ENCODE measurements at regions not wholly inside any gene's neighbourhood (a gene's known extent, or its start where the extent isn't known, plus 50 kb on each side); places are given as distances from the start of the nearest gene placed in this dataset.

- H3K9me1 ChIP-seq (ENCODE audit: control insufficient read depth, extremely low read depth, insufficient read depth, low read length), result no peaks in the 10 kb centered on the region
- H3K4me3 ChIP-seq (ENCODE audit: control insufficient read depth in 2 of 3, extremely low read depth in 1 of 3, insufficient read depth in 2 of 3, low read depth in 1 of 3, low read length in 3 of 3), result no peak overlapping the region
- H3K4me1 ChIP-seq (ENCODE audit: control insufficient read depth, extremely low read depth, insufficient read depth, low read length), result peaks cover 22% of the 10 kb centered on the region
- FAIRE-seq, result no peak
- H2AFZ ChIP-seq (ENCODE audit: control insufficient read depth, low read length), result no peak overlapping the region
- H3K79me2 ChIP-seq (ENCODE audit: control insufficient read depth, insufficient read depth, low read length), result no peaks in the 10 kb centered on the region
- H3K27me3 ChIP-seq (ENCODE audit: control insufficient read depth, extremely low read depth, insufficient read depth, low read length), result no peaks in the 10 kb centered on the region
- no peak for DNase-seq (ENCODE audit: low read depth, low spot score)
- dilution Hi-C loops (cut with MboI; ENCODE audit: extremely low pct_ligation_motif_present, low sequenced_read_pairs), result no loop called here
- H3K4me2 ChIP-seq (ENCODE audit: control insufficient read depth, extremely low read depth, insufficient read depth, low read depth, low read length), result no peak overlapping the region
- TF ChIP-seq, protein P1, sequence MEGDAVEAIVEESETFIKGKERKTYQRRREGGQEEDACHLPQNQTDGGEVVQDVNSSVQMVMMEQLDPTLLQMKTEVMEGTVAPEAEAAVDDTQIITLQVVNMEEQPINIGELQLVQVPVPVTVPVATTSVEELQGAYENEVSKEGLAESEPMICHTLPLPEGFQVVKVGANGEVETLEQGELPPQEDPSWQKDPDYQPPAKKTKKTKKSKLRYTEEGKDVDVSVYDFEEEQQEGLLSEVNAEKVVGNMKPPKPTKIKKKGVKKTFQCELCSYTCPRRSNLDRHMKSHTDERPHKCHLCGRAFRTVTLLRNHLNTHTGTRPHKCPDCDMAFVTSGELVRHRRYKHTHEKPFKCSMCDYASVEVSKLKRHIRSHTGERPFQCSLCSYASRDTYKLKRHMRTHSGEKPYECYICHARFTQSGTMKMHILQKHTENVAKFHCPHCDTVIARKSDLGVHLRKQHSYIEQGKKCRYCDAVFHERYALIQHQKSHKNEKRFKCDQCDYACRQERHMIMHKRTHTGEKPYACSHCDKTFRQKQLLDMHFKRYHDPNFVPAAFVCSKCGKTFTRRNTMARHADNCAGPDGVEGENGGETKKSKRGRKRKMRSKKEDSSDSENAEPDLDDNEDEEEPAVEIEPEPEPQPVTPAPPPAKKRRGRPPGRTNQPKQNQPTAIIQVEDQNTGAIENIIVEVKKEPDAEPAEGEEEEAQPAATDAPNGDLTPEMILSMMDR (optimal IDR thresholded peaks at IDR 0.05 in 1 of 3, IDR thresholded peaks at IDR 0.05 in 1 of 3, conservative IDR thresholded peaks at IDR 0.05 in 1 of 3; ENCODE audit: extremely low read depth in 1 of 3, insufficient read depth in 2 of 3, low read length in 3 of 3), result no peak
- no peak for TF ChIP-seq EZH2 (IDR thresholded peaks at IDR 0.05; ENCODE audit: low read length)
- H3K36me3 ChIP-seq (ENCODE audit: control insufficient read depth in 2 of 2, extremely low read depth in 1 of 2, insufficient read depth in 2 of 2, low read length in 2 of 2), result no peaks in the 10 kb centered on the region
- H3K27ac ChIP-seq (ENCODE audit: control insufficient read depth, insufficient read depth, low read length), result no peak overlapping the region
- no peak overlapping the region for H3K9ac ChIP-seq (ENCODE audit: control insufficient read depth, extremely low read depth, insufficient read depth, low read length)
- H3K9me3 ChIP-seq (ENCODE audit: control insufficient read depth, low read depth, low read length), result no peaks in the 10 kb centered on the region
- H4K20me1 ChIP-seq (ENCODE audit: control insufficient read depth, extremely low read depth, insufficient read depth, low read length), result no peaks in the 10 kb centered on the region
Measured at GRCh38 chr10:33122014-33122809, 164.2 kb upstream of the ITGB1 start.

GRCh38 chr10:33120700-33121099, 162.7 kb upstream of the ITGB1 start:
- TF ChIP-seq EZH2 (IDR thresholded peaks at IDR 0.05; ENCODE audit: low read length), result no peak
- TF ChIP-seq, protein P1 (optimal IDR thresholded peaks at IDR 0.05 in 1 of 3, IDR thresholded peaks at IDR 0.05 in 1 of 3, conservative IDR thresholded peaks at IDR 0.05 in 1 of 3; ENCODE audit: extremely low read depth in 1 of 3, insufficient read depth in 2 of 3, low read length in 3 of 3), result no peak
- Histone ChIP-seq H3K27me3 (ENCODE audit: control insufficient read depth, extremely low read depth, insufficient read depth, low read length) (no peaks in the 10 kb centered on the region), H3K9me3 (ENCODE audit: control insufficient read depth, low read depth, low read length) (no peaks in the 10 kb centered on the region), H2AFZ (ENCODE audit: control insufficient read depth, low read length) (no peak overlapping the region), H3K4me1 (ENCODE audit: control insufficient read depth, extremely low read depth, insufficient read depth, low read length) (peaks cover 11% of the 10 kb centered on the region), H4K20me1 (ENCODE audit: control insufficient read depth, extremely low read depth, insufficient read depth, low read length) (no peaks in the 10 kb centered on the region), H3K4me2 (ENCODE audit: control insufficient read depth, extremely low read depth, insufficient read depth, low read depth, low read length) (no peak overlapping the region), H3K79me2 (ENCODE audit: control insufficient read depth, insufficient read depth, low read length) (no peaks in the 10 kb centered on the region), H3K9me1 (ENCODE audit: control insufficient read depth, extremely low read depth, insufficient read depth, low read length) (no peaks in the 10 kb centered on the region), H3K9ac (ENCODE audit: control insufficient read depth, extremely low read depth, insufficient read depth, low read length) (no peak overlapping the region), H3K4me3 (ENCODE audit: control insufficient read depth in 2 of 3, extremely low read depth in 1 of 3, insufficient read depth in 2 of 3, low read depth in 1 of 3, low read length in 3 of 3) (no peak overlapping the region), H3K27ac (ENCODE audit: control insufficient read depth, insufficient read depth, low read length) (no peak overlapping the region), H3K36me3 (ENCODE audit: control insufficient read depth in 2 of 2, extremely low read depth in 1 of 2, insufficient read depth in 2 of 2, low read length in 2 of 2) (no peaks in the 10 kb centered on the region)
- dilution Hi-C loops (cut with MboI; ENCODE audit: extremely low pct_ligation_motif_present, low sequenced_read_pairs), result no loop called here
- no peak for FAIRE-seq
- no peak for DNase-seq (ENCODE audit: low read depth, low spot score)
